ENCODE measurements at regions not wholly inside any gene's neighbourhood (a gene's known extent, or its start where the extent isn't known, plus 50 kb on each side); places are given as distances from the start of the nearest gene placed in this dataset.

DNA sequence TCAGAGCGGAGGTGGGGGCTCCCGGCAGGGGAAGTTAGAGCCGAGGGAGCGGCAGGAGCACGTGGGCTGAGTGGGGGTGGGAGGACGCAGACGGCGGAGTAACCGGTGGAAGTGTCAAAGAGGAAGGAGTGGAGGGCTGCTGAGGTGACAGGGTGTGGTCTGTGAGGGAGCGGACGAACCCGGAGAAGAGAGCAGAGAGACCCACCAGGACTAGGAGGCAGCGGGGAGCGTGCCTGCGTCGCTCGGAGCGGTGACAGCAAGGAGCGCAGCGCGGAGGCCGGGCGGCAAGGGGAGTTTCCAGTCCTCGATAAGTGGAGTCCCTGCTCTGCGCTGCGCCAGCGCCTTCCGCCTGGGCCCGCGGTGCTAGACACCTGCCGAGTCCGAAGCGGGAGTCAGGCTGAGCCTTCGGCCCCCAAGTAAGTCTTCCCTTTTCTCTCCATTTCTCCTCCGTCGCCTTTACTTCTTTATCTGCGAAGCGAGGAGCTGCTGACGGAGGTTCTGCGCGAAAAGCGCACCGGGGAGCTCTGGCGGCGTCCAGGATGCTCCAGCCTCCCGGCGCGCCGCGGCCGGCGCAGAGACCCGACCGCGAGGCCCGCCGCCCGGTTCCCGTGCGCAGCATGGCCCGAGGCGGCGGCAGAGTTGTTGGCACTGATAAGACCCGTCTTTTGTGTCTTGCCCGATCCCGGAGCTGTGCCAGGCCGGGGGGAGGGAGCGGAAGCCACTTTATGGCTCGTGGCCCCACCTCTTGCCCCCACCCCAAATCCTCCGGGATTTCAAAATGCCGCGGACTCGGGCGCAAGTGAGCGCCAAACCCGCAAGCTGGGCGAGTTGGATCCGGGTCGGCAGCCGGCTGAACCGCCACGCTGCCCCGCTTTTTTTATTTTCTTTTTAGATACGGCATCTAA lies 533.0 kb upstream of the SEMA6D start:
- no peak for DNase-seq

DNA sequence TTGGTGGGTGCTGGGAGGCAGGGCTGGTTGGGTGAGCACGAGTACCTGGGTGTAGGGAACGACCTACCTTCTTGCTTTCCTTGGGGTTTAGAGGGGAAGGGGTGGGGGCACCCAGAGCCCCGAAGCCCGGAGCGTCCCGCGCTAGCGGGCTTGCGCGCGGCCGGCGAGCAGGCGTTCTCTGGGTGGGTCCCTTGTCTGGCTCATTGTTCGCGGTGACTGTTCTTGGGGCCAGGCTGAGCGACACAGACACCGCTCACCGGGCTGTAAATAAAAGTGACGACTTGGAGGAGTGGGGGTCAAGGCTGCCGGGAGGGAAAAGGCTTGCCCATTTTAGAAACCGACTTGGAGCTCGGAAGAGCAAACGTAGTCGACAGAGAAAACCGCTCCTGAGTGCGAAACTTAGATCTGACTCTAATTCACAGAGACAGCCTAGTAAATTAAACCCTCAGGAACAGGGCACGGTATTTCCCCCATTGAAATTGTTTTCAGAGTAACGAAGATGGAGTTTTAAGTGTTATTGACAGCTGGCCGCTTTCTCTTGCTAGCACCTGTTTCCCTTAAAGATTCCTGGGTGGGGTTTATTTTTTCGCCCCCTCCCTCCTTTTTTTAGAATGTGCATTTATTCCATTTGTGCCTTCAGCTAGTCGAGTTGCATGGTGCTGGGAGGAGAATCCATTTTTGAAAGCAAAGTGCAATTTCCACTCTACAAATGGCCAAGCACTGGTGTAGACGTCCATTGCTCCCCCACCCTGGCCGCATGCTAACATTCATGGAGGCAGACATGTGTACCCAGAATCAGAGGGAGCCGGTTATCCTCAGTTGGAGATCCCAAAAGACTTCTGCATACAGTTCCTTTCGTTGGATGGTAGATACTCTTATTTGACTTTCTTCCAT lies 532.1 kb upstream of the SEMA6D start:
- no peak for DNase-seq

DNA sequence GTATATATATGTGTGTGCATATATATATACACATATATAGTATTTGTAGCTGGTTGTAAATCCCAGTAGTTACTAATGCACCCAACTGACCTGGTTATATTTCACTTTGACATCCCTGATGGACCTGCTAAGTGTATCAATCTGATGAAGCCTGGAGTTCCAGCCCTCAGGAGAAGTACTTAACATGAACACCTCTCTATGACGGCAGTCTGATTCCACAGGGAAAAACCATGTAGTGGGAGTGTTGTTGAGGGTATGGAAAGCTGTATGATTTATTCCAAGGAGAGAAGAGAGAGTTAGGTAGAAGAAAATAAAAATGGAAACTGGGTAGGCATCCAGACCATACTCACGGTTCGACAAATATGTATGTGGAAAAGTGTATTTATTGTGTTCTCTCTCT lies 531.2 kb upstream of the SEMA6D start:
- DNase-seq: no peak

DNA sequence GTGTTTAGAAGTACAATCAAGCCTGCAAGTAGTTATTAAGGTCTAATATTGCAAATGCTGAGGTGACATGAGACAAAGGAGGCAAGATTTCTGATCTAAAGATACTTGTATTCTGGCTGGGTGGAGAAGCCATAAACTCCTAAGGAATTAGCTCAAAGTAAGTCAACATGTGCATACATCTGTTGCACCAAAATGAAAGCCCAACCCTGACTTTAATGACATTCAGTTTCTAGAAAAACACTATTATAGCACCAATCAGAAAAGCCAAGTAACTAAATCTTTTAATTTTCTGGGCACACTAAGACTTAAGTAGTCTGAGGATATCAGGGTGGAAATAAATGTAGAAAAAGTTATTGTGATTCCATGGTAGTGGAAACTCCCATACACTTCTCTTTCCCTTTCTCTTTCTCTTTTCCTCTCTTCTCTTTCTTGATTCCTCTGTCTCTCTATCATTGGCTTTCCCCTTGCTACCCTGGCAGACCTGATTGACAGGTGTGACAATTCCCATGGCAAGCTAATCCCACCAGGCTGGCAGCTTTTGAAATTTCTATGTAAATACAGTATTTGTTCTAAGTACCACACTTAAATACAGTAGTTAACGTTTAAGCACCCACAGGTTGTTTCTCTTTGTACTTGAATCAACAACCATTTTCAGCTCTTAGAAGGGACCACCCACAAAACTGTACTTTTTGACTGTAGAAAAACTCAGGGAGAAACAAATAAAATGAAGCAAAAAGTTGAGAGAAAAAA lies 528.4 kb upstream of the SEMA6D start:
- no peak for DNase-seq

DNA sequence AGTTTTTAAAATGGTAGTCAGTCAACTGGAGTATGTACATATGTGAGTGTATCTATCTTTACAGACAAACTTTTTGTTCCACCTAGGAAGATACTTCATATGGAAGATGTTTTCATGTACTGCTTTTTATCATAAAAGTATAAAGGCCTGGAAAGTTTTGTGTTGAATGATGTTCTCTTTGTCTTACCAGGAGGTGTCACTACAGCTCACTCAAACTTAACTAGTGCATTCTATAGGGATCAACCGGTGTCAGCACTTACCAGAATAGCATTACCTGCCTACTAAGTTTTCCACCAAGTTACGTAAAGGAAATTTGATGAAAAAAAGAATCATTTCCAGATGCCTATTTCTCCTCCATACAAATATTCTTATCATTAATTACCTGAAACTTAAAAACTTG lies 522.6 kb upstream of the SEMA6D start:
- DNase-seq: no peak

- peak; percentile 34 for DNase-seq
Observed at GRCh38 chr15:47196048-47196447, 521.3 kb upstream of the SEMA6D start.

- no peak for DNase-seq
Observed at GRCh38 chr15:47203993-47204392, 513.3 kb upstream of the SEMA6D start.

GRCh38 chr15:47206358-47206978 lies 510.8 kb upstream of the SEMA6D start:
- DNase-seq: no peak

GRCh38 chr15:47209591-47209990 lies 507.7 kb upstream of the SEMA6D start:
- no peak for DNase-seq

DNA sequence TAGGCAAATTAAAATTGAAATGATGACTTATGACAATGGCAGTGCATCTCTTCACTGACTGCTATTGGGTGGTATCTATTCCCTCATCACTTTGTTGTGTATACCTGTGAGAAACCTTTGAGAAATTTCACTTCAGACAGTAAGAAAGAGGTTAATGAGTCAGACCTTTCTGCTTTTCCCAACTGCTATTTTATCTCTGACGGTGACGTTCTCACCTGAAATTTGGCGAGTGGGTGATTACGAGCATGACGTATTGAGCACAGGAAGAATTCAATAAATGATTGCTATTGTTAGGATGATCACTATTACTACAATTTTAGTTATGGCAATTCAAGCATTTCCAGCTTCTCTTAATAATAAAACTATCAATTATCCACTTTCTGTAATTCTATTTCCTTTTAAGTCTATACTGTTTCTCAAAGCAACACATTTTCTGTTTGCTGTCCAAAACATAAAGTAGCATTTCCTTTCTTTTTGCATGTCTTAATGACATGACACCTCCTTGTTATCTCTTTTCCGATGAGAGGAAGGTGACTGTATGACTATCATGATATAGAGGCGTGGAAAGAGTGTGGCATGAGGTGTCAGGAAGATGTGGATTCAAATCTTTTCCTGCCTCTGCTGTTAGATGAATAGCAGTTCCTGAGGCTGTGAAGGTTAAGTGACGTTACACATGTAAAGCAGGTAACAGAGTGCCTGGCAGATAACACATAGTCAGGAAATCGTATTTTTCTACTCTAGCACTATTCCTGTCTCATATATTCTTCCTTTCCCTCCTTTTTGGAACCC lies 504.9 kb upstream of the SEMA6D start:
- DNase-seq: no peak

GRCh38 chr15:47213883-47214282 lies 503.4 kb upstream of the SEMA6D start:
- DNase-seq: no peak

DNA sequence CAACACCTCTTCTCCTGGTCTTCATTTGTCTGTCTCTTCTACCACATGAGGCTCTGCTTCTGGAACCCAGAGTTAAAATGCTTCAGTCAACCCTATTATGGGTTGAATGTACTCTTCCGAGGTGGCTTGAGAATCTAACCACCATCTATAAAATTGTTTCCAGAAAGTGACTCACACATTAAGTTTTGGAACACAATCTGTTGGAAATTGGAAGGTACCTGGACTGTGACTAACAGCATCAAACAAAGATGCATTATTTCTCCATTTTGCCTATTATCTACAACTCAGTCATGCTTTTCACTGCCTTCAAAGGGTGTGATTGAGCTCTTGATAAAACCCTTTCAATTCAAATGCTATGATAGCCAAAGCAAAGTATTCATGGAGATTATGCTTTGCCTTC lies 499.0 kb upstream of the SEMA6D start:
- no peak for DNase-seq

- no peak for DNase-seq
Observed at GRCh38 chr15:47244361-47244760, 472.9 kb upstream of the SEMA6D start.

DNA sequence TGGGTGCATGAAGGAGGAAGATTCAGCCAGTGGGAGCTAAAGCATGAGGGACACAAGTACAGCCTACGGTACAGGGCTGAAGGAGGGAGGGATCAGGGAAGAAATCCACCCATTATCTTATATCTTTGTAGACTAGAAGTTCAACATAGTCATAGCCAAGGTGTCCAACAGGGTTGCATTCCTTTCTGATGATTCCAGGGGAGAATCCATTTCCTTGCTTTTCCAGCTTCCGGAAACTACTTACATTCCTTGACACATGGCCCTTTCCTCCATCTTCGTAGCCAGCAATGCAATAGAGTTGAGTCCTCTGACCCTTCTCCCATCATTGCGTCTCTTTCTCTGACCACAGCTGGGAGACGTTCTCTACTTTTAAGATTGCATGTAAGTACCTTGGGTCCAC lies 471.0 kb upstream of the SEMA6D start:
- DNase-seq: no peak

DNA sequence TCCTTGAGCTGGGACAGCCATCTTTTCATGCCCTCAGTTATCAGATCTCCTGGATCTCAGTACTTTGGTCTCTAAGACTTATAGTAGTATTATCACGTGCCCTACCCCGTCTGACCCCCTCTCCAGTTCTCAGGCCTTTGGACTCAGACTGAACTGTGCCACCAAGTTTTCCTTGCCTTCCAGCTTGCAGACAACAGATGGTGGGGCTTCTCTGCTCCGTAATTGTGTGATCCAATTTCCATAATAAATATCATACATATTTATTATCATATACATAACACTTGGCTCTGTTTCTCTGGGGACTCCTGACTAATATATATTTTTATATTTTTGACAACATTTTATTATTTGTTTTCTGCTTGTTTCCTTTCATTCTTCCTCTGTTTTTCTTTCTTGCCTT lies 458.8 kb upstream of the SEMA6D start:
- no peak for DNase-seq

DNA sequence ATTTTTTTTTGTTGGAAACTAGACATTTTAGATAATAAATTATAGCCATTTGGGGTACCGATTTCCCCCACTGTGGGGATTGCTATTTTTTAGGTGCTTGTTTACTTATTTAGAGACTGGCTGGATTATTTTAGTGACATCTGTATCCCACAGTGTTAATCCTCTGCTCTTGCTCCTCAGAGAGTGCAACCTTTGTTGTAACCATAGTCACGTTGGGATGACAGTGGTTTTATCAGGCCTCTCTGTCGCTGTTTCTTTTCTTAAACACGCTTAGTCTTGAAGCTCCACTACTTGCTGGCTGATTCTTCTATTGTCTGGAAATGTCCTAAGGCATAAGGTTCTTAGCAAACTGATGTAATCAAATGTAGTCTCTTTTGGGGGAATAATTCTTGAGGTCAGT lies 451.6 kb upstream of the SEMA6D start:
- no peak for DNase-seq

GRCh38 chr15:47266566-47266965 lies 450.7 kb upstream of the SEMA6D start:
- no peak for DNase-seq

DNA sequence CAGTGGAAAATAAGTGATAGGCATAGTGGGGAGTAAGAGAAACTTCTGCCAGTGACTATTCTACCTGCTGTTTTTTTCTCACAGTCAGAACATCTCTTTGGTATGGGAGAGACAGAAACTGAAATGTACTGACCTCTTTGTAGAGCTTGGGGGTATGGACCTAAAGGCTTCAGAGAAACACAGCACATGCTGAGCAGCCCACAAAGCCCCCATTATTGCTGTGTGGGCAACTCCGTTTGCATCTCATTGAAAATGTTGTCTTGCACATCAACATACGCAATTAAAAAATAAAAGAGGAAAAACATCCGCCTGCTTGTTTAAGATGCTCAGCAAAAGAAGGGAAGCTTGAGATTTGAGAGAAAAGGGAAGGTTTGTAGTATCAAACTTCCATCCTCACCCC lies 443.4 kb upstream of the SEMA6D start:
- no peak for DNase-seq

GRCh38 chr15:47283246-47283645 lies 434.1 kb upstream of the SEMA6D start:
- no peak for DNase-seq

- DNase-seq: no peak
Observed at GRCh38 chr15:47288794-47289193, 428.5 kb upstream of the SEMA6D start.

DNA sequence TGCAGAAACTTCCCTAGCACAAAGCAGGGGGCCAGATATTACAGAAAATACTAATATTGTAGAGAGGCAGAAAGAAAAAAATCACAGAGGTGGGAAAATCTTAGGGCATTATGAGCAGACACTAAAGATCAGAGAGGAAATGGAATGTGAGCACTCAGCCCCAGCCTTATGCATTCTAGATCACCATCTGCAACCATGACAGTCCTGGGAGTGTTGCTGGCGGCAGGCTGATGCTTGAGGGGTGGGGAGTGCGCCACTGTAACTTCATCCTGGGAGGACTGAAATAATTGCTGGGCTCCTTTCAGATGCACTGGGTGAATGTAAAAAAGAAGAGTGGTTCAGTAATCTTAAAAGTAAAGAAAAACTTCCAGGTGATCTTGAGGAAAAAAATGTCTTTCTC lies 427.6 kb upstream of the SEMA6D start:
- DNase-seq: no peak

- no peak for DNase-seq
Observed at GRCh38 chr15:47291767-47292166, 425.5 kb upstream of the SEMA6D start.

Measured in CD4-positive, alpha-beta T cell treated with Interleukin-15 for 1 hour (primary cell).